GM10248 (cell line): ENCODE measurements at regions not wholly inside any gene's neighbourhood (a gene's known extent, or its start where the extent isn't known, plus 50 kb on each side); places are given as distances from the start of the nearest gene placed in this dataset.

ENCODE experiments used
- CTCF ChIA-PET: fragments of 300-600 bp; sonication (Branson Sonifier 250); formaldehyde crosslinking; extraction: SDS; loops from one replicate; lab custom pipeline; 2021; ENCODE audit warnings: antibody characterized with exemption; lab: Yijun Ruan, JAX
- POLR2A ChIA-PET: fragments of 350-650 bp; sonication (Branson Sonifier 250); formaldehyde crosslinking; extraction: SDS; loops from one replicate; lab custom pipeline; 2020; ENCODE audit warnings: antibody characterized with exemption; lab: Yijun Ruan, JAX
- DNase-seq: peaks from one replicate; pipeline ENCODE4 v3.0.0; 2012; ENCODE audit errors: extremely low spot score
- TF ChIP-seq, protein P1 (sequence below): IDR thresholded peaks from 2 replicates; pipeline ENCODE4 v1.5.1; 2012; ENCODE audit warnings: mild to moderate bottlenecking, low read depth; ENCODE audit errors: extremely low read depth, missing control alignments, control extremely low read depth

DNA sequence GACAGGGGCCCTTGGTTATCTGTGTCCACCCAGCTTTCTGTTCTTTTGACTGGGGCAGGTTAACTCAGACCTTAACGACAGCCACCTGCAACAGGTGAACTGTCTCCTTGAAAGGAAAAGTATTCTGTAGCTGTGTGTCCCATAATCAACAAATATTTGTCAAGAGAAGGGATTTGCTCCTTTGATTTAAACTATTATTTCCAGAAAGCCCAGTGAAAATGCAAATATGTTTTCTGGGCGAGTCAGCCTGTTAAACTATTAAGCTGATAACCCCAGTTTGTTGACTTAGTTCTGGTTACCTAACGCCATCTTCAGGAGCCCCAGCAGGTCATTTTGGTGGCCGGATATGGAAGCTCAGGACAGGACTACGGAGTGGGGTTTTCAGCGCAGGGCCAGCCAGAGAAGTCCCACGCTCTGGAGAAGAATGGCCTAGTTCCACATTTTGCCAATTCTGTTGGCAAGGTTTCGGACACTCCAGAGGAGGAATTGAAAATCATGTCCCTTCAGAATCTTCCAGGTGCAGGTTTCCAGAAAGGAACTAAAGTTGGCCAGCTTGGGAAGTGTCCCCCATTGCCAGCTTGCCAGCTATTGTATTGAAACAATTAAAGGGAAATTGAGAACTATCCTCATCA, 54.5 kb downstream of the ADRA2A start:
- CTCF ChIA-PET = interaction anchor here (1.4 kb wide), 1 partner anchor 385 kb away, joined by 3 read pairs; no protein-coding TSS in a partner anchor
- TF ChIP-seq, protein P1, sequence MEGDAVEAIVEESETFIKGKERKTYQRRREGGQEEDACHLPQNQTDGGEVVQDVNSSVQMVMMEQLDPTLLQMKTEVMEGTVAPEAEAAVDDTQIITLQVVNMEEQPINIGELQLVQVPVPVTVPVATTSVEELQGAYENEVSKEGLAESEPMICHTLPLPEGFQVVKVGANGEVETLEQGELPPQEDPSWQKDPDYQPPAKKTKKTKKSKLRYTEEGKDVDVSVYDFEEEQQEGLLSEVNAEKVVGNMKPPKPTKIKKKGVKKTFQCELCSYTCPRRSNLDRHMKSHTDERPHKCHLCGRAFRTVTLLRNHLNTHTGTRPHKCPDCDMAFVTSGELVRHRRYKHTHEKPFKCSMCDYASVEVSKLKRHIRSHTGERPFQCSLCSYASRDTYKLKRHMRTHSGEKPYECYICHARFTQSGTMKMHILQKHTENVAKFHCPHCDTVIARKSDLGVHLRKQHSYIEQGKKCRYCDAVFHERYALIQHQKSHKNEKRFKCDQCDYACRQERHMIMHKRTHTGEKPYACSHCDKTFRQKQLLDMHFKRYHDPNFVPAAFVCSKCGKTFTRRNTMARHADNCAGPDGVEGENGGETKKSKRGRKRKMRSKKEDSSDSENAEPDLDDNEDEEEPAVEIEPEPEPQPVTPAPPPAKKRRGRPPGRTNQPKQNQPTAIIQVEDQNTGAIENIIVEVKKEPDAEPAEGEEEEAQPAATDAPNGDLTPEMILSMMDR = no peak
- POLR2A ChIA-PET = no interaction called here
- DNase-seq = no peak

DNA sequence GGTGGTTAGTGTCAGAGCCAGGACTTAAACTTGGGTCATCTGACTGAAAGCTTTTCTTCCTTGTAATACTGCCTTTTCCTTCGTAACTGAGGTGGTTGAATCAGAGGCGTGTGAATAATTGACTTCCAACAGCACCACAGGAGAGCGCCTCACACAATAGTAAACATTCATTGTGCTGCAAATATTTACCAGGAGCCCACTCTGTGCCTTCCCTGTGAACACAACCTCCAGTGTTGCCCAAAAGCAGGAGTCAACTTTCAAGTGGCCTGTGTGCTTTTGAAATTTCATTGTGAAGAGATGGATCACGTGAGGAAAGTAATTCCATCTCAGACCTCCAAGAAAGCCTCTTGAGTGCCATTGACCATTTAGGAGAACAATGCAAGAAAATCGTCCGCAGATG, 60.2 kb downstream of the ADRA2A start:
- ChIA-PET CTCF (no interaction called here), POLR2A (no interaction called here)
- TF ChIP-seq, protein P1 = no peak
- no peak for DNase-seq

- POLR2A ChIA-PET = no interaction called here
These were observed 60.8 kb downstream of the ADRA2A start for GRCh38 chr10:111137587-111137986.

DNA sequence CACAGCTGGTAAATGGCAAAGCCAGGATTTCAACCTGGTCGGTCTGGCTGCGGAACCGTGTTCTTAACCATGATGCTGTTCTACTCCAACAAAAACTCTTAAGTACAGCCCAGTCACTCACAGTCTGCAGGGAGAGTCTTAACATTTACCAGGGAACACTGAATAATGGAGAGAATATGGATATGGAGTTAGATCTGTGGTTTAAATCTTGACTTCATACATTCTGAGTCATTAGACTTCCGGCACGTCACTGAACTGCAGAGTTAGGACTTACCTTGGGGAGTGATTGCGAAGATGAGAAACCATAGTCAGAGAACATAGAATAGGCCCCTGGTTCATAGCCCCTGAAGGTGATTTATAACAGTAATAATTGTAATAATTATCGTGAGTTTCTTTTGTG, 61.7 kb downstream of the ADRA2A start:
- TF ChIP-seq, protein P1 = no peak
- CTCF ChIA-PET = no interaction called here
- POLR2A ChIA-PET = no interaction called here
- no peak for DNase-seq

More at GRCh38 chr10:111137587-111137986, 60.8 kb downstream of the ADRA2A start:
- TF ChIP-seq, protein P1 = no peak
- CTCF ChIA-PET = interaction anchor here (0.9 kb wide), 1 partner anchor 98 kb away, joined by 3 read pairs; no protein-coding TSS in a partner anchor
- no peak for DNase-seq

DNA sequence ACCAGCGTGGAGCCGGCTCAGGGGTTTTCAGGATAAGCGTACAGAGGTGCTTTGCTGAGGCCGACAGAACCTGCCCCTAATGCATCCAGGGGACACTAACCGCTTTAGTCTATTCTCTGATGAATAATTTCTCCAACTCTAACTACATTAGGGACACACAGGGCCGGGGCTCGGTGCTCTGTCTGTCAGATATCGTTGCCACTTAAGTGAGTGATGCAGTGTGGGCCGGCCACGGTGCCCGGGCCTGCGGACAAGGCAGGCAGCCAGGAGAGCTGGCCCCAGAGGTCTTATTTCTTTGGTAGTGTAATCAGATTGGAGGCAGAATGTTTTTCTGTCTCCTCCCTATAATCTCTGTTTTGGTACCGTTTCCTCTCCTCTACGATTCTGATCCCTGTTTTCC, 62.7 kb downstream of the ADRA2A start:
- POLR2A ChIA-PET = no interaction called here
- CTCF ChIA-PET = interaction anchor here (1.3 kb wide), 1 partner anchor 10 kb away, joined by 3 read pairs; no protein-coding TSS in a partner anchor
- no peak for DNase-seq
- TF ChIP-seq, protein P1 = no peak

- TF ChIP-seq, protein P1 = no peak
- ChIA-PET POLR2A (no interaction called here), CTCF (no interaction called here)
- no peak for DNase-seq
These were observed 65.4 kb downstream of the ADRA2A start for GRCh38 chr10:111142092-111142768.
